GM21619 (cell line): ENCODE measurements at regions not wholly inside any gene's neighbourhood (a gene's known extent, or its start where the extent isn't known, plus 50 kb on each side); places are given as distances from the start of the nearest gene placed in this dataset.

Experiments
- ATAC-seq: cut with Tn5 transposase; IDR thresholded peaks from one replicate; pipeline ENCODE4 v1.9.1; 2021; ENCODE audit not compliant: unreplicated experiment

GRCh38 chr12:127263621-127264020 lies 1003.3 kb upstream of the TMEM132C start:
- ATAC-seq = no peak

GRCh38 chr12:127267128-127267527 lies 999.8 kb upstream of the TMEM132C start:
- ATAC-seq = no peak

GRCh38 chr12:127268213-127268612 lies 998.8 kb upstream of the TMEM132C start:
- ATAC-seq = no peak

- ATAC-seq = no peak
Measured at GRCh38 chr12:127268706-127269425, 998.1 kb upstream of the TMEM132C start.

- ATAC-seq = no peak
Measured at GRCh38 chr12:127270193-127270592, 996.8 kb upstream of the TMEM132C start.

GRCh38 chr12:127271776-127272175 lies 995.2 kb upstream of the TMEM132C start:
- no peak for ATAC-seq

GRCh38 chr12:127272864-127273263 lies 994.1 kb upstream of the TMEM132C start:
- no peak for ATAC-seq

GRCh38 chr12:127273626-127274025 lies 993.3 kb upstream of the TMEM132C start:
- ATAC-seq = no peak

- ATAC-seq = no peak
Measured at GRCh38 chr12:127275416-127275815, 991.6 kb upstream of the TMEM132C start.

- ATAC-seq = peak; percentile 76
Measured at GRCh38 chr12:127277882-127278281, 989.1 kb upstream of the TMEM132C start.

GRCh38 chr12:127278351-127278750 lies 988.6 kb upstream of the TMEM132C start:
- no peak for ATAC-seq

GRCh38 chr12:127280393-127281275 lies 986.3 kb upstream of the TMEM132C start:
- peak; percentile 51 for ATAC-seq

GRCh38 chr12:127282786-127283565 lies 984.0 kb upstream of the TMEM132C start:
- no peak for ATAC-seq

GRCh38 chr12:127284021-127284420 lies 982.9 kb upstream of the TMEM132C start:
- ATAC-seq = no peak

- ATAC-seq = no peak
Measured at GRCh38 chr12:127284870-127285431, 982.0 kb upstream of the TMEM132C start.

GRCh38 chr12:127286281-127286680 lies 980.7 kb upstream of the TMEM132C start:
- no peak for ATAC-seq

GRCh38 chr12:127287256-127287655 lies 979.7 kb upstream of the TMEM132C start:
- no peak for ATAC-seq

- ATAC-seq = no peak
Measured at GRCh38 chr12:127290251-127290650, 976.7 kb upstream of the TMEM132C start.

- ATAC-seq = no peak
Measured at GRCh38 chr12:127292736-127293135, 974.2 kb upstream of the TMEM132C start.

GRCh38 chr12:127293507-127294310 lies 973.3 kb upstream of the TMEM132C start:
- ATAC-seq = no peak
